CD4-positive, alpha-beta T cell treated with Interleukin-15 for 1 hour (primary cell): ENCODE measurements at regions not wholly inside any gene's neighbourhood (a gene's known extent, or its start where the extent isn't known, plus 50 kb on each side); places are given as distances from the start of the nearest gene placed in this dataset.
"Not testable (repeated sequence)": the region's sequence is repeated elsewhere in the genome, so short reads cannot be mapped to it uniquely, and the experiment has no call there.

Source experiments
- DNase-seq: peaks from one replicate; pipeline ENCODE4 v3.0.0-alpha.2; 2020

DNA sequence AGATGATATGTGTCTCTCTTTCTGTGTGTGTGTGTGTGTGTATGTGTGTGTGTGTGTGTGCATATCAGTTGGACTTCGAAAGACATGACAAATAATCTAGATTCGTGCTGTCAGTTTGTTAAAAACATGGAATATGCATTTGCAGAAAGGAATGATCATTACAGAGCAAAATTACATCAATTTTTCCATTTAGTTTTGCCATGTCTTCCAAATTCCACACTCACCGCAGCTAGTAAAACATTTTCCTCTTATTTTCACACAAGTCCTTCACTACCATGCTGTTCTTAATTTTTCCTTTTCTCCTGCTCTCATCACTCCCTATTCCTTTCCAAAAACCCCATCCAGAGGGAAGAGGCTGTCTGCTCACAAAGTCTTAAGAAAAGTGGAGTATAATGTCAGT is 1191.4 kb upstream of the SLC39A10 start:
- DNase-seq: no peak

DNA sequence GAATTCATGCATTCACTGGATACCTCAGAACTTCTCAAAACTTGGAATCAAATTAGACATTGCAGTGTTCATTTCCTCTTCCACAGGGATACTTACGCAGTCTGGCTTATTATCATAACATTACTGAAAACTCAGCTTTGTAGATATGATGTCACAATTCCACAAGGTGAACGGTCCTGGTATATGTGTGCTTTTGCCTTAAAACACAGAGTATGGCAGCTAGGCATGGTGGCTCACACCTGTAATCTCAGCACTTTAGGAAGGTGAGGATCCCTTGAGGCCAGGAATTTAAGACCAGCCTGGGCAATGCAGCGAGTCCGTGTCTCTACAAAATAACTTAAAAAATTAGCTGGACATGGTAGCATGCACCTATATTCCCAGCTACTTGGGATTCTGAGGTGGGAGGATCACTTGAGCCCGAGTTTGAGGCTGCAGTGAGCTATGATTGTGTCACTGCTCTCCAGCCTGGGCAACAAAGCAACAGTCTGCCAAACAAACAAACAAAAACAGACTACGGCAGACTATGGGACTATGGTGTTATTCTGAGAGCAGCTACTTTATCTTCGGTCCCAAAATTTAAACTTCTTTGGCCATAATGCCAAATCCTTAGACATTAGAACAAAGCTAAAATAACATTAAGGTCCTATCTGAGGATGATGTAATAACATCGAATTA is 1191.9 kb upstream of the SLC39A10 start:
- DNase-seq: no peak

DNA sequence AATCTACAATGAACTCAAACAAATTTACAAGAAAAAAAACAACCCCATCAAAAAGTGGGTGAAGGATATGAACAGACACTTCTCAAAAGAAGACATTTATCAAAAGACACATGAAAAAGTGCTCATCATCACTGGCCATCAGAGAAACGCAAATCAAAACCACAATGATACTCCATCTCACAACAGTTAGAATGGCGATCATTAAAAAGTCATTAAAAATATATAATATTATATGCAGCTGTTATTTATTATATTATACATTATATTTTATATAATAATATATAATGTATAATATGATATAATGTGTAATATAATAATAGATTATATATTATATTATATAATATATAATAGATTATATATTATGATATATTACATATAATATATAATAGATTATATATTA is 1194.1 kb upstream of the SLC39A10 start:
- DNase-seq: not testable (repeated sequence)

DNA sequence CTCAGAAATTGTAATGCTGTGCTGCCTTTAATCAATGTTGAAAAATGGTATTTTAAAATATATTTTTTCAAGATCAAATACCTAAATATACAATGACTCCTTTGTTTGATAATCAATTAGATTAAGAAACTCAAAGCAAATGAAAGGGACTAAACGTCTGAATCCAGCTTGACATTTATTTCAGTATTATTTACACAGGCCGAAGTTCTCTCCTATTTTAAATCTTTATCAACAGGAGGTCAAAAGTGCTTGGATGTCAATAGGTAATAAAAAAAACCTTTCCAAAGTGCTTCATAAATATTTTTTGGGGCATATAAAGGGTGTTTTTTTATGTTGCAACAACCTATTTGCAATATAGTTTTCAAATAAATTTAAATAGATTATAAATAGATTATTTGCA is 1201.7 kb upstream of the SLC39A10 start:
- no peak for DNase-seq

DNA sequence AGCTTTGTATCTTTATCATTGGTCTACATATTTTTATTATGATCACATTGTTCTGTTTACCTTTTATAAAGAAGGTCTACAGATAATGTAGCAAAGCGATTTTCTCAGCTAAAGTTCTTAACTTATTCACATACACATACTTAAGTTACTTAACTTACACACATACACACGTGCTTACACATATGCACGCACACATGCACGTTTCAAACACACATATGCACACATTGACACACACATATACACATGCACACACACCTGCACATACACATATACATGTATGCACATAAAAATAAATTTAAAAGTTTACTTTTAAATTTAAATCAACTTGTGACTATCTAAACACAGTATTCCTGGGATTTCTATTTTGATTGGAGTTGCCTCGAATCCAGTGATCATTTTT is 1204.5 kb upstream of the SLC39A10 start:
- DNase-seq: no peak

DNA sequence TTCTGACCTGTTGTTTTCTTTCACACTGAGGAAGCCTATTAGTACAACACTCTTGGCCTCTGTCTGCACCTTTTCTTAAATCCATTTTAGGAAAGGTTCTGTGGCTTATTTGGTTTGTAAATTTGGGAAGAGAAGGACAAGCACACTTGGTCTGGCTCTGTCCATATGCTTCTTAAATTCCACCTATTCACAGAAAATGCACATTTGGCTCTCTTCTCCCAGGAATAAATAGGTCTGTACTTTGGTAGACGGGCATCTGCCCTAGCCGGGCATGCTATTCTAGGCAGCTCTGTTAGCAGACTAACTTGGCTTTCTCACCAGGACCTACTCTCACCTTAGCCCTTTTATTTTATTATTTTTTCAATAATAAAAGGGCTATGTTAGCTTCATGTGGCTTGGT is 1211.8 kb upstream of the SLC39A10 start:
- DNase-seq: no peak

DNA sequence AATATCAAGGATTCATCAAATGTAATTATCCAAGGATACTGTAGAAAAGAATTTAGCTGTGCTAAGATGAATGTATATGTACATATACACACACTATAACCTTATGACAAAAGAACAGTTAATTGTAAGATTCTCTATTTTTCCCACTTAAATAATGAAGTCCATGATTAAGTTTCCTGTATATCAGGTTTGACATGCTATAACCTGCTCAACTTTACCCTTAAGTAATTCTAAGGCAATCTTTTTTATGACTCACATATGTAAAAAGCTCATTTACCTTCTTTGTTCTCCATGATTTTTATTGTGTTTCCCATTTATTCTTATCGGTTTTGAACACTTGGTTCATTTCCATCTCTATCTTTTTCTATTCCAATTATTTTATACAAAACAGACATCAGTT is 1213.1 kb upstream of the SLC39A10 start:
- DNase-seq: no peak

DNA sequence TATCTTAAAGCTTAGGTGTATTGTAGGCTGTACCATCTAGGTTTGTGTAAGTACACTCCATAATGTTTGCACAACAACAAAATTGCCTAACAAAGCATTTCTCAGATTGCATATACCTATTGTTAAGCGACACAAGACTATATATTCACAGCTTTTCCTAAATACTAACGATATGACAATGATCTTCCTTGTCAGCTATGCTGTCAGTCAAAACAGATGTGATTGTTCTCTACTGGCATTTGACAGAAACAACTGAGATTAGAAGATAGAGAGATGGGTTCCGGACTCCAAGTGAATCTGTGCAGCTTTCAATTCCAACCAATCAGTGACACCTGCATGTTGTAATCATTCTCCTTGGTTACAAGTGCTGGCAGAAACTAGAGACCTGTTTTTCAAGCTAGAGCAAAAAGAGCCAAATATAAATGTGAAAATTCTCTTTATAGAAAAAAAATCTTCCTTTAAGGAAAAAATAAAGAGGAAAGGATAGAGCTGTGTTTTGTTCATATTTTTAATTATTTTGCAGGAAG is 1232.3 kb upstream of the SLC39A10 start:
- DNase-seq: no peak

DNA sequence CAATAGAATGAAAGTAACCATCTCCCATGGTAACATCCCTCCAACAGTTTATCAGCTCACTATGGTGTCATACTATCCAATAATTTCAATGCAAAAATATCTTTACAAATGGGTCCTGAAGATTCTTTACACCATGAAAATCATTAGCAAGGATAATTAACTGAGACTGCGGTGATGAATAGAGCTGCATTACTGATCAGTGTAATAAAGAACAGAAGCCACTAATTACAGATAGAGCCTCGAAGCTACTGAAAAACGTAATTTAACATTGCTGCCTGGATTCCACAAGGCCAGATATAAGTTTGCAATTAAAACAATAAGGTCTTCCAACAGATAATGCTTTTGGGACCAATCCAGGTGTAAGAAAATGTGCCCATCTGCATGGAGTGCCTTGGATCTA is 1245.8 kb upstream of the SLC39A10 start:
- no peak for DNase-seq

DNA sequence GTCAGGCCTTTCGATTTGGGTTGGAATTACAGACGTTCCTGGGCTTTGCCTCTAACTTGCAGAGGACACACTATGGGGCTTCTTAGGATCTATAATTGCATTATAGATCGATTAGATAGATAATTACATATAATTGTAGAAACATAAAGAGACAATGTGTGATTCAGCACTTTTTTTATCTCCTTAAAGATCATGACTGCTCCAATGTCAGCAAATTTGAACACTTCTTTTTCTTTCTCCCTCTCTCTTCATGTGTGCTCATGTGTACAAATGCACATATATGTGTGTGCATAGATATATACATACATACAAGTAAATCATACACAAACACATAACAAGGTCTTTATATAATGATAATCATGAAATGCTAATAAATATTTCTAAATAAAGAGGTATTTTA is 1261.2 kb upstream of the SLC39A10 start:
- no peak for DNase-seq

DNA sequence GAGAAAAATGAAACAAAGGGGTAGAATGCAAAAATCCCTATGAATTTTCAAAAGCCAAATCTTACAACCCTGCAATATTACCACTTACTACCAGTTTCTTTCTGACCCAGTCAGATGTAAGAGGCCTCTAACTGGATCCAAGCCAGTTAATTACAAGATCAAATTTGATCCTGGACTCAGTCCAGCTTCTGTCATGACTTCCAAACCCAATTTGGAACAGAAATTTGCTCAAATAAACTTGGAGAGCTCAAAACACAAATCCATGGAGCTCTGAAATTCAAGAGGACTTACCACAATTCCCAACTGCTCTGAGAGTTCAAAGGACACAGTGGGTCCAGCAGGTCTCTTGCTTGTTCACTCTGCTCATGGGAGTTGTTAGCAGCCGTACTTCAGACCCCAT is 1271.7 kb upstream of the SLC39A10 start:
- no peak for DNase-seq

DNA sequence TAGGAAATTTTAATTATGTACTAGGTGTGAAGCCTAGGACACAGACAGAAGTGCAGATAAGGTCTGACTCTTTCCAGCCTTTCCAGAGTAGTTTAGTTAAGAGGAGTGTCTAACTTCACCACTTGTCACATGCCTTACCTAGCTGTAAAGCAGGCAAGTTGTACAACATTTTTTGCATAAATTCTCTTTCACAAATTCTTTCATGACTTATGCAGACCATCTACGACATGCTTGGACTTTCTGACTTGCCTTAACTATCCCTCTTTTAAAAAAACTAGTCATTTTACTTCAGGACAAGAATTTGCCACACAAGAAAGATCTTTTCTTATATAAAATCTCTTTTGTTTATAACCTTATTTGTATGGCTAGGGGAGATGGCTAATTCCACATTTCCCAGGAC is 1273.6 kb upstream of the SLC39A10 start:
- no peak for DNase-seq

DNA sequence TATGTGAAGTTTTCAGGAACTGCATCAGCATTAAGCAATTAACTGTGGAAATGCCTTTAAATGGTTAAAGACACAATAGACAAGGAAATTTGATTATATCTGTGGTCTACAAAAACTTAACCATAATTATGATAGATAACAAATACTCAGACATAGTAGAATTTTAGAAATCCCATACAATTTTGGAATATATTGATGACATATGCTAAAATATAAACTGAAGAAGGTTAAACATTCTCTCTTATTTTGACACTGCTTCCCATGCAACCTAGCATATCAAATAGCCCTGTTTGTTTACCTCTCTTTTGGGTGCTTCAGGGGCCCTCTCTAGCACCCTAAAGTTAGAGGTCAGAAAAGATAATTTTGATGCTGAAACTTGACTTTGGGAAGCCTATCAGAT is 1274.8 kb upstream of the SLC39A10 start:
- no peak for DNase-seq

DNA sequence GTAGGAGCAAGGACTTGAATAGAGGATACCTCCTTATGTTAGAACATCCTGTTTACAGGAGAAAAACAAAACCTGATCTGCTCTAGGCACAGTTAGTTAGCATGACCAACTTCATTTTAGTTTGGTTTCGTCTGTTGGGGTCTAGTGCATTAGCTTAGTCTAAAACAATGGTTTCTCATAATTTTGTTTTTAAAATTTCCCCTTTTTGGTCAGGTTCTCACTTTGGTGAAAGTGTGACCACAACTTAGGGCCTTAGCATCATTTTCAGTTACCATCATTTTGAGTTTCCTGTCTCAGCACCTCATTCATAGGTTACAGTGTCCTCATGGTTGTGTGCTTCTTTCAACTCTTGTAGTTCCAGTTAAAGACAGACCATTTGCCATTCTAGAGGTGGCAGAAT is 1277.0 kb upstream of the SLC39A10 start:
- DNase-seq: no peak

DNA sequence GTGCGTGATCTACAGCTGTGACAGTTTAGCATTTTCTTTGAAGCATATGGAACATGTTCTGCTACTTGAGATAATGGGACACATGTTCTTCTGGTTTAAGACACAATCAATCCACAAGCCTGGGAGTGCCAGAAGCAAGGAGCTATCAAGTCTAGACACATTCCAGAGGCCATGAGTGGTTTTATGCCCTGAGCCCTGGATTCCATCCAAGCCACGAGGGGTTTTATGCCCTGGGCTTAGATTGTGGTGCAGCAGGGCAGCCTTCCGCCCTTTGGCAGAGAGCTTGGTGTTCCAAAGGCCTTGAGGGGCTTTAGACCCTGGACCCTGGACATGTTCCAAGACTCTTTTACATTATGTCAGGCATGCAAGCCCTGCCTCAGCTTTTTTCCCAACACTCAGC is 1289.6 kb upstream of the SLC39A10 start:
- DNase-seq: not testable (repeated sequence)

DNA sequence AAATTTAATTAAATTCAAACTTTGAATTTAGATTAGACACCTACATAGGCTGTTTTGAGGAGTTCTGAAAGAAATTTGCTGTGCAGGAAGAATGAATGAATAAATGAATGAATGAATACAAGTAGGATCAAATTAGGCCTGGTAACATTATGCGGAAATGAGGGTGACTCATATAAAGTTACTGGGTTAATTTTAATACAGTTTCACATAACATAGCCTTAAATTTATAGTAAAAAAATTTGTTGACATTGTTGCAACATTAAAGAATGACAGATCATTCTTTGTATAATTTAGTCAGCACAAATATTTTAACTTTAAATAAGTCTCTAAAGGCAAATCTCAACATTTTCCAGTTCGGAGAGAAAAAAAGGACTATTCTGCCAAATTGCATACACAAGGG is 1293.1 kb upstream of the SLC39A10 start:
- no peak for DNase-seq

DNA sequence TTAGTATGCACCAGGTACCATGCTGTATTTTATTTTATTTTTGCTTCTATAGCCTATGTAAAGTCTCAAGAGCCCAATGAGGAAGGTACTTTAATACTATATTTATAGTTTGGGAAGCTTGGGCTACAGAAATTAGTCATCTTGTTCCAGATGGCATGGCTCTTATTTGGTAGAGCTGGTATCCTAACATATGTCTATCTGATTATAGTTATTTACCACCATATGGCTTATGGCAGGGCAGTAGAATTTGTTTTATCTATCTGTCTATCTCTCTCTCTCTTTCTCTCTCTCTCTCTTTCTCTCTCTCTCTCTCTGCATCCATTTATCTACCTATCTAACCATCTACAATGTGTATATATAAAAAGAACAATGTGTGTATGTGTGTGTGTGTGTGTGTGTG is 1293.7 kb upstream of the SLC39A10 start:
- no peak for DNase-seq

DNA sequence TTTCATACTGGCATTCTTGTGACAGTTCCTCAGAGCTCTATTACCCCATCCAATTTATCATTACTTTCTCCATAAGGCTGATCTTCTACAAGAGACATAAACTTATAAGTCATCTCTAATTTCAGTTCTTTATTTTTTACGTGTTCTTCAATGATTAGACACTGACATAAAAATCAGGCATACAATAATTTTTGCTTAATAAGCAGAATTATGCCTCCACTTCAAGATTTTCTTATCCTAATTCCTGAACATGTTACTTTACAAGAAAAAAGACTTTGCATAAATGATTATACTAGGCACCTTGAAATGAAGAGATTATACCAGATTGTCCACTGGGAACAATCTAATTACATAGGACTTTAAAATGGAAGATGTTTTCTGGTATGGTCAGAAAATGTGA is 1304.5 kb upstream of the SLC39A10 start:
- no peak for DNase-seq

DNA sequence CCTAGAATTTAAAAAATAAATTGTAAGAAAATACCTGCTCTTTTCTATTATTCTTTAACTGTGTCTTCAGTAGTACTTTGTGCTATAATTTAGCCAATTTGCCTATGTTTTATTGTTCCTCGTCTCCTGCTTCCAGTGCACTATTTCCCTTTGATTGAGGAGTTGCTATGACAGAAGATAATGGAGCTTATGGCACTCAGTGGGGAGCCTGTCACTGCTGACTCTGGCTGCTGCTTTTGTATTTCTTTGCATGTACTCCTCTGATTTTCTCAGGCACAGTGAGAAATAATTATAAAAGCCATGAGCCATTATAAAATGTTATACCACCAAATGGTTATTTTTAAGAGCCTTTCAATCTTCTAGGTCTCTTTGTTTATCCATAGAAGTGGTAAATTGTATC is 1310.8 kb upstream of the SLC39A10 start:
- no peak for DNase-seq

DNA sequence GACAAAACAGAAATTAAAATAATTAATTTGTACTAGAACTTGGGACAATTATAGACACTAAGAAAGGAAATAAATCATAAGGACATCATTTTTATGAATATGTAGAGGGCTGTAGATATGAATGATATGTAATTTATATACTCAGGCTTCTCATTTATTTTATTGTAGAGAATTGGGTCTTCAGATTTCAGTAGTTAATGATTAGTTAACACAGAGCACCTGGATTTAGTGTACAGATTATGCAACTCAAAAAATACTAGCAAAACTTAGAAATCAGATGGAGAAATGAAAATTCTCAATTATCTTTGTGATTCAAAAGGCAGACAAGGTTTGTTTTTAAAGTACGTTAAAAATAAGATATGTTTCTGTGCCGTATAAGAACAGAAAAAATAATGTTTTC is 1311.7 kb upstream of the SLC39A10 start:
- no peak for DNase-seq

DNA sequence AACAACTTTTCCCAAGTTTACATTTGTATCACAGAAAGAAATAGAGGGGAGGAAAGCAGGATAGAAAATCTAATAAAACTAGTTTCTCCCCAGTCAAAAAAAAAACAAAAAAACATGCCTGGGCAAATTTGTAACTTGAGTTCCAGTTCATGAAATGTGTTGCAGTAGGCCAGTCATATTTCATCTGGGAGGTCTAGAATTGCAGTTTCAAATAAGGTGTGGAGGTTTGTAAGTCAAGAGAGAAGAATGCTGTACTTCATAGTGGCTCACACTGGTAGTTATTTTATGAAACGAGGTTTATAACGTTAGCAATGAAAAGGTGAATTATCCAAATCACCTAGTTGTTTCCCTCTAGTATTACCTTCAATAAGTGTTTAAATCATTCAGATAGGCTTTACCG is 1313.9 kb upstream of the SLC39A10 start:
- no peak for DNase-seq

DNA sequence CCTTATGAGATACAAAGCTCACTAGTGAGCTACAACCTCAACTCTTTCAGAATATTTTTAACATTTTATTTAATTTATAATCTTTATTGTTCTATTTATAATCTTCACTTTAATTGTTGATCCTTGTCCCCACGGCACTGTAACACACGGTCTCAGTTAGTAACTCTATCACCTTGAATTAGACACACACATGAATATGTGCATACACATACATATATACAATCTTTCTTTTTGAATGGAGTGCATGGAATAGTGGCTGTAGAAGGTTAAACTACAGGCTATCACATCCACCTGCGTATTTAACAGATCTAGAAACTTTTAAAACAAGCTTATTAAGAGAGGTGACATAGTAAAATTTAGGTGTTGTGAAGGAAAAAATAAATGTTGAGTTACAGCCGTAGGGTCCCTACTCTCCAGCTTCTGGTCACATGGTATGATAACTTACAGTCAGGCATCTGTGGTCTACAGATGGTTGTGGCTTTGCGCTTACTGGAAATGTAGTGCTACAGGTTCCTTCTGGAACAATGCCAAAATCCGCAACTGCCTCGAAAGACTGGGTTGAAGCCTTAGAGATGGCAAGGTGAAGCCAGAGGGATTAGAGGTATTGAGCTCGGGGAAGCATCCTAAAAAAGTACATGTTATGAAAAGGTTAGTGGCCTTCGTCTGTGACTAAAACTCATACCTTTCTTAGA is 1324.1 kb upstream of the SLC39A10 start:
- DNase-seq: no peak

DNA sequence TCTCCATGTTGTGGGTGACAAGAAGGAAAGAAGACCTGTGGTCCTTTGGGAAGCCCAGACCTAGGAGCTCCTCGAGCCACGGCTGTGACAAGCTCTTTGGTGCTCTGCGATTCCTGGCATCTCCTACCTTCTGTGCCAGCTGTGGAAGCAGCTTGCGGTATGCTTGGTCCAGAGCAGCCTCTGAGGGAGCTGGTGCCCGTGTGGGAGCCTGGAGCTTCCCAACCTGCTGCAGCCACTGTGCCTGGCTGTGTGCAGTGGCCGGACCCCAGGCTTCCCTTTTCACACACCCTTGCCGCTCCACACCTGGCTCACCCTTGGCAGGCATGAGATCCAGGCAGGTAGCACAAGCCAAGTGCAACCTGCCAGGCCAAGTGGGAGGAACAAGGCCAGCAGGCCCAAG is 1328.6 kb upstream of the SLC39A10 start:
- DNase-seq: no peak

DNA sequence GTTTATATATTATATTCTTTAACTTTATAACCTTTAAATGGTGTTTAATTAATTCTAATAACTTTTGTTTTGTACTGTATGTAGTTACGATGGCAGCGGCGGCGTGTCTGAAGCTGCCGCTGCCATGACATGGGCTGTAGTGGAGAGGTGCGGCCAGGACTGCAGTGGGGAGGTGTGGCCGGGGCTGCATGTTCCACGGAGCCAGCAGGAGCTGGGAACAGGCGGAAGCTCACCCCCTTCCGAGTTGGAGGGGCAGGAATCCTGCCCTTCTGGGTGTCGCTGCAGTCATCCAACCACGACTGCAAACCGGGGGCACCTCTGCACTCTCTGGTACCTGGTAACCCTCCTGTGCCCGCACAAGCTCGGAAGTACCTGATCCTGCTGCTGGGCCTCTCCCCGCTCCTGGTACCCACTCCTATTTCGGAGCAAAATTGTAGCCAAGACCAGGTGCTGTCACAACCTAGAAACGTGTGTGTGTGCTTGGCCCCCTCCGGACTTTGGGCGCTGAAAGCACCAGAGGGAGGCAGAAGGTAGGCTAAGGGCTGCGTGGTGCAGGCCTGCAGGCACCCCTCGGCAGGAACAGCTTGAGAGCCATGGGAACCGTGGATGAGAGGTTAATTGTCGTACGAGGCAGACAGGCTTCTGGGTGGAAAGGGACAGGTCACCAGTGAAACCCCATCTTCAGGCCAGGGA is 1329.7 kb upstream of the SLC39A10 start:
- DNase-seq: no peak
